Activated CD4-positive, alpha-beta T cell treated with anti-CD3 and anti-CD28 coated beads for 36 hours (primary cell): ENCODE measurements at regions not wholly inside any gene's neighbourhood (a gene's known extent, or its start where the extent isn't known, plus 50 kb on each side); places are given as distances from the start of the nearest gene placed in this dataset.
A peak's percentile ranks its signal among the peaks of the same experiment; 100 is the strongest.

Experiments
- ATAC-seq: fragments of 200-7000 bp; cut with Tn5 transposase; one replicate; pipeline ENCODE4 v1.10.0; 2021; ENCODE audit warnings: mild to moderate bottlenecking, moderate library complexity
- CTCF ChIA-PET: fragments of 350-600 bp; sonication (Branson Sonifier 250); formaldehyde crosslinking; loops from one replicate; lab custom pipeline; 2021; ENCODE audit warnings: antibody characterized with exemption; lab: Charles Lee
- POLR2A ChIA-PET: fragments of 350-600 bp; sonication (Branson Sonifier 250); formaldehyde crosslinking; loops from one replicate; lab custom pipeline; 2021; ENCODE audit warnings: antibody characterized with exemption, inconsistent platforms; lab: Charles Lee
- DNase-seq: peaks from one replicate; pipeline ENCODE4 v3.0.0-alpha.2; 2020
- H3K27ac Mint-ChIP-seq: one replicate; pipeline ENCODE4 v1.8.0; 2021; ENCODE audit warnings: mixed read lengths
- H3K27me3 Mint-ChIP-seq: one replicate; pipeline ENCODE4 v1.8.0; 2021; ENCODE audit warnings: mixed read lengths
- H3K36me3 Mint-ChIP-seq: one replicate; pipeline ENCODE4 v1.8.0; 2021; ENCODE audit warnings: low read depth, mixed read lengths
- H3K4me1 Mint-ChIP-seq: one replicate; pipeline ENCODE4 v1.8.0; 2021; ENCODE audit warnings: mixed read lengths
- H3K4me3 Mint-ChIP-seq: one replicate; pipeline ENCODE4 v1.8.0; 2021; ENCODE audit warnings: mild to moderate bottlenecking, moderate library complexity, mixed read lengths
- H3K9me3 Mint-ChIP-seq: one replicate; pipeline ENCODE4 v1.8.0; 2021; ENCODE audit warnings: low read depth, mixed read lengths
- intact Hi-C, 2 experiments: fragments of 100-400 bp; cut with DNase I in 1 of 2; cut with micrococcal nuclease in 1 of 2; formaldehyde crosslinking; loops; one replicate each; pipeline versions ENCODE4 v1.14.2 to v1.15.1; 2022 to 2024; cut with DNase I, micrococcal nuclease

GRCh38 chr14:51780741-51781140 lies 79.7 kb upstream of the GNG2 start:
- Mint-ChIP-seq H3K27ac (no peak overlapping the region), H3K36me3 (no peaks in the 10 kb centered on the region), H3K9me3 (peaks cover under 1% of the 10 kb centered on the region), H3K4me3 (no peak overlapping the region), H3K4me1 (peaks cover 26% of the 10 kb centered on the region), H3K27me3 (peaks cover 6% of the 10 kb centered on the region)
- ChIA-PET POLR2A (no interaction called here), CTCF (interaction anchor here (0.6 to 6.5 kb wide), 14 partner anchors 13 to 621 kb away, joined by 3 to 49 read pairs (median 4); no protein-coding TSS in a partner anchor)
- peak; percentile 33 for DNase-seq
- ATAC-seq = no peak
- intact Hi-C loops = loop anchor here (1.0 to 5.0 kb wide), 12 partner anchors 67 to 825 kb away; partner anchors contain the start of genes GNG2 (in 1 of the 2) and TRIM9 (in 1 of the 2)

- DNase-seq (no peak), ATAC-seq (no peak)
- CTCF ChIA-PET = interaction anchor here (0.8 to 6.5 kb wide), 7 partner anchors 13 to 498 kb away, joined by 3 to 49 read pairs (median 4); no protein-coding TSS in a partner anchor
- H3K27me3 Mint-ChIP-seq = peaks cover 9% of the 10 kb centered on the region
- intact Hi-C loops = loop anchor here (2.0 to 5.0 kb wide), 7 partner anchors 66 to 687 kb away; partner anchors contain the start of genes GNG2 (in 1 of the 2) and TRIM9 (in 1 of the 2)
- peaks cover 7% of the 10 kb centered on the region for H3K9me3 Mint-ChIP-seq
- POLR2A ChIA-PET = no interaction called here
- H3K27ac Mint-ChIP-seq = no peak overlapping the region
- H3K36me3 Mint-ChIP-seq = no peaks in the 10 kb centered on the region
- H3K4me3 Mint-ChIP-seq = no peak overlapping the region
- peaks cover 23% of the 10 kb centered on the region for H3K4me1 Mint-ChIP-seq
Measured at GRCh38 chr14:51781381-51781780, 79.0 kb upstream of the GNG2 start.

GRCh38 chr14:51782435-51782834 lies 78.0 kb upstream of the GNG2 start:
- intact Hi-C loops = loop anchor here (5.0 kb wide), 3 partner anchors 65 to 85 kb away; partner anchors contain the start of gene GNG2 (in 1 of the 2)
- no peak for DNase-seq
- ChIA-PET CTCF (interaction anchor here (0.5 to 1.5 kb wide), 3 partner anchors 11 to 286 kb away, joined by 3 to 4 read pairs (median 3); no protein-coding TSS in a partner anchor), POLR2A (no interaction called here)
- H3K9me3 Mint-ChIP-seq = peaks cover 15% of the 10 kb centered on the region
- peaks cover 9% of the 10 kb centered on the region for H3K27me3 Mint-ChIP-seq
- peaks cover 23% of the 10 kb centered on the region for H3K4me1 Mint-ChIP-seq
- H3K36me3 Mint-ChIP-seq = no peaks in the 10 kb centered on the region
- H3K27ac Mint-ChIP-seq = no peak overlapping the region
- no peak for ATAC-seq
- H3K4me3 Mint-ChIP-seq = no peak overlapping the region

- POLR2A ChIA-PET = no interaction called here
- Mint-ChIP-seq H3K4me1 (peaks cover 23% of the 10 kb centered on the region), H3K4me3 (no peak overlapping the region), H3K27me3 (peaks cover 9% of the 10 kb centered on the region), H3K36me3 (no peaks in the 10 kb centered on the region), H3K9me3 (peaks cover 16% of the 10 kb centered on the region), H3K27ac (no peak overlapping the region)
- CTCF ChIA-PET = interaction anchor here (0.8 to 1.5 kb wide), 2 partner anchors 168 to 413 kb away, joined by 3 read pairs; no protein-coding TSS in a partner anchor
- intact Hi-C loops = loop anchor here (5.0 kb wide), 3 partner anchors 64 to 84 kb away; partner anchors contain the start of gene GNG2 (in 1 of the 2)
- ATAC-seq (peak; percentile 52), DNase-seq (no peak)
Measured at GRCh38 chr14:51783765-51784164, 76.6 kb upstream of the GNG2 start.

DNA sequence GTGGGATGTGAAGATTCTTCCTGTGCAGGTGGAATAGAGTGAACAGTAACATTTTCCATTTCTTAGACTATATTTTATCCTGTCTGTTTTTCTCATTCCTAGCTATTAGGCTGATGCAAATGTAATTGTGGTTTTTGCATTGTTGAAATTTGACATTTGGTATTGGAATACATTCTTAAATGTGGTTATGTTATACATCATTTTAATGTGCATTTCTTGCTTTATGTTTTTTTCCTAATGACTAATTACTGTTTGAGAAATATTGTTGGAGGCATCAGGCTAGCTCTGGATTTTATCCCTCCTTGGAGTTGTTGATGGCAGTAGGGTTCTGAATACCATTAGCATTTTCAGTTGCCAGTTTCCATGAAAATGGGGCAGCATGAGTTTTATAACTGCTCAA lies 75.9 kb upstream of the GNG2 start:
- CTCF ChIA-PET = interaction anchor here (0.6 to 1.5 kb wide), 8 partner anchors 17 to 413 kb away, joined by 3 to 4 read pairs (median 3); no protein-coding TSS in a partner anchor

GRCh38 chr14:51786227-51786626 lies 74.2 kb upstream of the GNG2 start:
- peaks cover 16% of the 10 kb centered on the region for H3K9me3 Mint-ChIP-seq
- H3K36me3 Mint-ChIP-seq = no peaks in the 10 kb centered on the region
- peaks cover 14% of the 10 kb centered on the region for H3K27me3 Mint-ChIP-seq
- CTCF ChIA-PET = no interaction called here
- H3K4me3 Mint-ChIP-seq = no peak overlapping the region
- POLR2A ChIA-PET = no interaction called here
- DNase-seq (no peak), ATAC-seq (no peak)
- H3K27ac Mint-ChIP-seq = no peak overlapping the region
- H3K4me1 Mint-ChIP-seq = peaks cover 13% of the 10 kb centered on the region
- intact Hi-C loops = no loop called here

More for the DNA sequence above, 75.9 kb upstream of the GNG2 start:
- Mint-ChIP-seq H3K36me3 (no peaks in the 10 kb centered on the region), H3K27me3 (peaks cover 9% of the 10 kb centered on the region), H3K9me3 (peaks cover 16% of the 10 kb centered on the region), H3K27ac (no peak overlapping the region), H3K4me3 (no peak overlapping the region), H3K4me1 (peaks cover 23% of the 10 kb centered on the region)
- ATAC-seq = no peak
- no peak for DNase-seq
- intact Hi-C loops = loop anchor here (5.0 kb wide), 3 partner anchors 63 to 83 kb away; partner anchors contain the start of gene GNG2 (in 1 of the 2)
- POLR2A ChIA-PET = no interaction called here

GRCh38 chr14:51787352-51787751 lies 73.1 kb upstream of the GNG2 start:
- Mint-ChIP-seq H3K4me1 (peaks cover 6% of the 10 kb centered on the region), H3K27ac (no peak overlapping the region), H3K36me3 (no peaks in the 10 kb centered on the region), H3K9me3 (peaks cover 16% of the 10 kb centered on the region), H3K4me3 (no peak overlapping the region), H3K27me3 (peaks cover 13% of the 10 kb centered on the region)
- CTCF ChIA-PET = interaction anchor here (0.8 kb wide), 1 partner anchor 242 kb away, joined by 3 read pairs; no protein-coding TSS in a partner anchor
- ATAC-seq (no peak), DNase-seq (no peak)
- POLR2A ChIA-PET = no interaction called here
- intact Hi-C loops = no loop called here

GRCh38 chr14:51789114-51789513 lies 71.3 kb upstream of the GNG2 start:
- Mint-ChIP-seq H3K27ac (no peak overlapping the region), H3K4me1 (no peaks in the 10 kb centered on the region), H3K4me3 (no peak overlapping the region), H3K27me3 (peaks cover 13% of the 10 kb centered on the region), H3K36me3 (no peaks in the 10 kb centered on the region), H3K9me3 (peaks cover 16% of the 10 kb centered on the region)
- CTCF ChIA-PET = interaction anchor here (1.1 kb wide), 1 partner anchor 13 kb away, joined by 3 read pairs; no protein-coding TSS in a partner anchor
- POLR2A ChIA-PET = no interaction called here
- intact Hi-C loops = no loop called here
- DNase-seq (no peak), ATAC-seq (no peak)

DNA sequence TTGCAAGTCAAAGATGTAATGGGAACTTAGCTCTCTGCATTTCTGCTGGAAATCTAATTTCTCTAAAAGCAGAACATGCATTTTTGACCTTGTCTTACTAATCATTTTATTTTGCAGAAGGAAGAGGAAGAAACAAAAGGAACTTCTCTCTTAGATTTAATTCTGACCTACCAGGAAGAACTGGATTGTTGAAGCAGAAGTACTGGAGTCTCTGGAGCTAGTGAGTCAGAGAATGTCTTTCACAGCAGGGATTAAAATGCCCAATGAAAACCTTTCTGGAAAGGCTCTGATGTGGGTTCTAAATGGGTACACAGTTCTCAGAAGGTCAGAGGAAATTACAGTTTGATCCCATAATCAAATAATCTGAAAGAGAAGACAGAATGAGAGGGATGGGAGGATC lies 70.8 kb upstream of the GNG2 start:
- CTCF ChIA-PET = interaction anchor here (1.1 kb wide), 2 partner anchors 13 to 190 kb away, joined by 3 to 4 read pairs; no protein-coding TSS in a partner anchor
- DNase-seq (no peak), ATAC-seq (no peak)
- no peaks in the 10 kb centered on the region for H3K36me3 Mint-ChIP-seq
- H3K4me1 Mint-ChIP-seq = no peaks in the 10 kb centered on the region
- peaks cover 13% of the 10 kb centered on the region for H3K27me3 Mint-ChIP-seq
- H3K9me3 Mint-ChIP-seq = peaks cover 16% of the 10 kb centered on the region
- no peak overlapping the region for H3K4me3 Mint-ChIP-seq
- intact Hi-C loops = no loop called here
- POLR2A ChIA-PET = no interaction called here
- H3K27ac Mint-ChIP-seq = no peak overlapping the region

- ChIA-PET CTCF (interaction anchor here (0.5 kb wide), 1 partner anchor 246 kb away, joined by 3 read pairs; no protein-coding TSS in a partner anchor), POLR2A (no interaction called here)
- peaks cover under 1% of the 10 kb centered on the region for H3K9me3 Mint-ChIP-seq
- peaks cover 7% of the 10 kb centered on the region for H3K27me3 Mint-ChIP-seq
- H3K36me3 Mint-ChIP-seq = no peaks in the 10 kb centered on the region
- no peak for DNase-seq
- no peaks in the 10 kb centered on the region for H3K4me1 Mint-ChIP-seq
- H3K4me3 Mint-ChIP-seq = no peak overlapping the region
- intact Hi-C loops = no loop called here
- no peak for ATAC-seq
- H3K27ac Mint-ChIP-seq = no peak overlapping the region
Measured at GRCh38 chr14:51792809-51793208, 67.6 kb upstream of the GNG2 start.

DNA sequence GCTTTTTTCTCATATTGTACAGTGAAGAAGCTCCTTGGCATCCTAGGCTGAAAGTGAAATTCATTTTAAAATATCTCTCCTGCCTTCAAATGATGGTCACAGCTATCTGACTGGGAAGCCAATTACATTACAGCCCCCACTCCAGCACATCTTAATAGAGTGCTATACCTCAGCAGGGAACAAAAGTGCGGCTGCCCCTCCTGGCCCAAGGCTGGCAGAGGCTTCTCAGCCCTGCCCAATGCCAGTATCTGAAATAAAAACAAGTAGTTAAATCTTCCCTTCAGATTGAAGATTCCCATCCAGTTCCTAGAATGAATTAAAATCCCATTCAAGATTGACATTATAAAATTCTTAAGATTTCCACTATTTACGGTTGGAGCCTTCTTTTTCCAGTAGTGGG lies 54.9 kb upstream of the GNG2 start:
- POLR2A ChIA-PET = no interaction called here
- no peak for ATAC-seq

More for the DNA sequence above, 54.9 kb upstream of the GNG2 start:
- H3K27me3 Mint-ChIP-seq = peaks cover 2% of the 10 kb centered on the region
- peaks cover 10% of the 10 kb centered on the region for H3K9me3 Mint-ChIP-seq
- no peaks in the 10 kb centered on the region for H3K4me1 Mint-ChIP-seq
- H3K36me3 Mint-ChIP-seq = no peaks in the 10 kb centered on the region
- DNase-seq = peak; percentile 16
- CTCF ChIA-PET = interaction anchor here (0.6 to 1.3 kb wide), 3 partner anchors 20 to 520 kb away, joined by 3 read pairs; no protein-coding TSS in a partner anchor
- no peak overlapping the region for H3K4me3 Mint-ChIP-seq
- intact Hi-C loops = no loop called here
- H3K27ac Mint-ChIP-seq = no peak overlapping the region
